Fibroblast of skin of abdomen (primary cell): ENCODE measurements at regions not wholly inside any gene's neighbourhood (a gene's known extent, or its start where the extent isn't known, plus 50 kb on each side); places are given as distances from the start of the nearest gene placed in this dataset.
A peak's percentile ranks its signal among the peaks of the same experiment; 100 is the strongest.
"Not testable (repeated sequence)": the region's sequence is repeated elsewhere in the genome, so short reads cannot be mapped to it uniquely, and the experiment has no call there.

Source experiments
- DNase-seq: peaks from one replicate; pipeline ENCODE4 v3.0.0-alpha.2; 2013

DNA sequence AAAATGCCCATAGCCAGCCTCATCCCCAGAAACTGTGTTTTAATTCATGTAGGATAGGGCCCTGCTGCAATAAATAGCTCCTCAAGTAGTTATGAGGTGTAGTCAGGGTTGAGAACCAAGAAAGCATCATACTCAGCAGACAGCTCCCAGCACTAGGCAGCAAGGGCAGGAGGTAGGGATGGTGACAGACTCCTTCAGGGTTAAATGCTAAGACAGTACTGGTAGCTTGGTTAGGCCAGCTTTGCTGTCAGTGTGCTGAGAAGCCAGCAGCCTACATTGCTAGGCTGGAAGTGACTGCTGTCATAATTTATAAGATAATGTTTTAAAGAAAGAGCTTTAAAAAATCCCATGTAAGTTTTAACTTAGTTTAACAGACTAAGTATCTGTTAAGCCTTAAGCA, 113.9 kb upstream of the IMMP2L start:
- DNase-seq, result no peak

- no peak for DNase-seq
Measured at GRCh38 chr7:111672901-111673300, 110.6 kb upstream of the IMMP2L start.

- no peak for DNase-seq
Measured at GRCh38 chr7:111671927-111672326, 109.6 kb upstream of the IMMP2L start.

DNA sequence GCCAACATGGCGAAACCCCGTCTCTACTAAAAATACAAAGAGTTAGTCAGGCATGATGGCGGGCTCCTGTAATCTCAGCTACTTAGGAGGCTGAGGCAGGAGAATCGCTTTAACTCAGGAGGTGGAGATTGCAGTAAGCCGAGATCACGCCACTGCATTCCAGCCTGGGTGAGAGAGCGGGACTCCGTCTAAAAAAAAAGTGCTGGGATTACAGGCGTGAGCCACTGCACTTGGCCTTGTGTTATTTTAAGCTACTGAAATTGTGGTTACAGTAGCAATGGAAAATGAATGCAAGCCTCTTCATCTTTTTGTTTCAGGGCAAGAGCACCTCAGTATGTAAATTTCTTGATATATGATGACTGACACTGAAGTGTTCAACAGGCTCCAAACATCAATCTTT, 106.4 kb upstream of the IMMP2L start:
- no peak for DNase-seq

GRCh38 chr7:111667488-111667887, 105.2 kb upstream of the IMMP2L start:
- DNase-seq, result no peak

GRCh38 chr7:111666260-111666659, 104.0 kb upstream of the IMMP2L start:
- DNase-seq, result no peak

DNA sequence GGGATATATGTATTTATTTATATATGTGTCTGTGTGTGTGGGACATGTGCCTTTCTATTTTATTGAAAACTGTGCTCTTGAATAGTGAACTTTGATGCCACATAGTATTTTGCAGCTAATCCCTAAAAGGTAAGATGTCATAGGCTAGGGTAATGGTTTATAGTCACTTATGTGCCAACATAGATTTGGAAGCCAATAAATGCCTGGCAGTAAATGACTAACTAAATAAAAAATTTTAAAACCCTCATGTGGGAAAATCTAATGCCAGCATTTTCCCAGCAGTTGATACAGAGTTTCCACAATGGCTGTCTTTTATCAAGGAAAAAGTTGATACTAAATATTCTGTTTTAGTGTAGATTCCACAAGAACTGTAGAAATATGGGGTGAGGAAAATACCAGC, 101.5 kb upstream of the IMMP2L start:
- no peak for DNase-seq

GRCh38 chr7:111662386-111662785, 100.1 kb upstream of the IMMP2L start:
- DNase-seq, result no peak

DNA sequence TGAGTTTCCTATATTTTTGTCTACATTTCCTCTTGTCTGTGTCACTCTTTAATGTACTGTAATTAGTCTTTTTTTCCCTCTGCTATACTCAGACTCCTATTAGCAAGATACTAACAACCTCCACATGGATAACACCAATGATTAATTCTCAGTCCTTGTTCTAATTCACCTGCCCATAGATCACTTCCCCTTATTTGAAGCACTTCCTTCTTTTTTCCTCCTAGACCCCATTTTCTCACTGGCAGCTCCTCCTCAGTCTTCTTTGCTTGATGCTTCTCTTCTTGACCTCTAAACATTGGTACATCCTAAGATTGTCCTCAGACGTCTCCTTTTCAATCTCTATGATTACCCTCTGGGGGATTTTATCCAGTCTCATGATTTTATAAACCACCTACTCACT, 98.2 kb upstream of the IMMP2L start:
- no peak for DNase-seq

- DNase-seq, result no peak
Measured at GRCh38 chr7:111658546-111658945, 96.3 kb upstream of the IMMP2L start.

GRCh38 chr7:111657018-111657417, 94.7 kb upstream of the IMMP2L start:
- DNase-seq, result no peak

DNA sequence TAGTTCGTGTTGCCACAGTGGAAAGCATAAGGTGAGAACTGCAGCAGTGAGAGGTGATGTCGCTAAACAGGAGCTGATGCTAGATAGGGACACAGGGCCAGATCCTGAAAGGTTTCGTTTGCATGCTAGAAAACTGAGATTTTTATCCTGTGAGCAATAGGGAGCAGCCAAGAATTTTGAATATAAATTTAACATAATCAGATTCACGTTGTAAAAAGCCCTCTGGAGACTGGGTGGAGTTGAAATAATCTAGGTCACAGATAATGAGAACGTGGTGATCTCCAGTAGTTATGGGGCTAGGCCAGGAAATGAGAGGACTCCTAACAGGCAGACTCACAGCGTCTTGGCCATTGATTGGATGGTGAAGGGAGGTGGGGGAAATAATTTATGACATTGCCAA, 92.1 kb upstream of the IMMP2L start:
- DNase-seq, result no peak

- no peak for DNase-seq
Measured at GRCh38 chr7:111653846-111654245, 91.6 kb upstream of the IMMP2L start.

DNA sequence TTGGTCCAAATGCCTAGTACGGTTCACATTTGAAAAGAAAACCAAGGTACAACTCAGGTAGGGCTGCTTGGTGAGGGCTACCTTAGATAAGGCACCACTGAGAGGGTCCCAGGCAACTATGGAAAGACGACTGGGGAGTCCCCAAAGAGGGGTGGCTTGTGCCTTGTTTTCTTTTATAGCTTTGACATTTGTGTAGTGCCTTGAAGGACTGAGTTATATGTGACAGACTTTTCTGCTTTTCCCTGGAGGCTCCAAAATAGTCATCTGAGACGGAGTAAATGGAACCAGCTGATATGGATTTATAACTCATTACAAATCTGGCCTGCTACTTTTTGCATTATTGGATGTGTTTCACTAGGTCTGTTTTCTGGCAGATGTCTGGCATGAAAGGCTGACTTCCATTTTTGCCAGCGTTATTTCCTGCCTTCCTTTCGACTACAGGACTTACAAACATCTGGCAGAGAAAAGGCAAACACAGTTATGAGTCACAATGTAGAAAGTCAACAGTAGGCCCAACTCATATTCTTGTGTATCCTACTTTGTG, 88.2 kb upstream of the IMMP2L start:
- DNase-seq, result peak; percentile 67

- DNase-seq, result peak; percentile 76
Measured at GRCh38 chr7:111647881-111648280, 85.6 kb upstream of the IMMP2L start.

- DNase-seq, result not testable (repeated sequence)
Measured at GRCh38 chr7:111644595-111644994, 82.3 kb upstream of the IMMP2L start.

GRCh38 chr7:111642373-111642772, 80.1 kb upstream of the IMMP2L start:
- DNase-seq, result no peak

DNA sequence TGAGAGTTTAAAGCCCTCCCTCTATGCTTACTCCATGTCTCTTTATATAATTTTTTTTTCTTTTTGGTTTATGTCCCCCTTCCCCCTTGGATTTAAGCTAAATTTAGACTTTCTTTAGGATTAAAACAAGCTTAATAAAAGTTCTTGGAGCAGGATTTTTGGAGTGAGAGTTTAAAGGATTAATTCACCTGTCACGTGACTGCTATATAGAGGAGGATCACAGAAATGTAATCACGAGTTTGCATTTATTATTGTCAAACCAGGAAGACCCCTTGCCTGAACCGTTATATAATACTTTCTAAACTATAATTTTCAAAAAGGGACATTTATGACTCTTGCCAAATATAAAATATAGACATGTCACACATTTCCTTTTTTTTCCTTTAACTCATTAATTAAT, 78.1 kb upstream of the IMMP2L start:
- DNase-seq, result no peak

- DNase-seq, result peak; percentile 60
Measured at GRCh38 chr7:111639934-111640333, 77.6 kb upstream of the IMMP2L start.

DNA sequence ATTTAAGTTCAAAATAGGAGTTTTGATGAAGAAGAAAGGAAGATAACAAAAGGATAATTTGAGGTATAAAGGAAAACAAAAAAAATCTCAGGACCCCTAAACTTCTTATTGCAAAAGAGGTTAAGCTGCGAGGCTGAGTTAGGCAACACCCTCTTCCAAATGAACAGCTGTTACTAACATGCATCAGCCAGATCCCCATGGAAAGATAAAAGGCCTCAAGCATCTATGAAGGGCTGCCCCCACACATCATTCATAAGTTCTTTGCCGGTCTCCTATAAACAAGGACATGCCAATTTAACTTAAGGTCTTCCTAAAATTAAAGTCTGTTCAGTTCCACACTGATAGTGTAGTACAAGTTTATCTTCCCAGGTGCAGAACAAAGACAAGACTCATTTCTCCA, 75.8 kb upstream of the IMMP2L start:
- DNase-seq, result no peak

GRCh38 chr7:111633878-111634277, 71.6 kb upstream of the IMMP2L start:
- no peak for DNase-seq

- no peak for DNase-seq
Measured at GRCh38 chr7:111630862-111631261, 68.6 kb upstream of the IMMP2L start.

GRCh38 chr7:111622084-111622483, 59.8 kb upstream of the IMMP2L start:
- no peak for DNase-seq
